Endodermal cell (in vitro differentiated cells): ENCODE measurements at regions not wholly inside any gene's neighbourhood (a gene's known extent, or its start where the extent isn't known, plus 50 kb on each side); places are given as distances from the start of the nearest gene placed in this dataset.

Experiments
- DNase-seq: peaks from one replicate; pipeline ENCODE4 v3.0.0-alpha.2; 2017
- H3K27ac ChIP-seq: 2 replicates; pipeline ENCODE4 v1.5.1; 2013; ENCODE audit warnings: mild to moderate bottlenecking, low read depth, low read length, moderate library complexity
- H3K27me3 ChIP-seq: 2 replicates; pipeline ENCODE4 v1.6.1; 2013; ENCODE audit warnings: mild to moderate bottlenecking, low read length, moderate library complexity; ENCODE audit not compliant: insufficient read depth, control insufficient read depth, poor library complexity, severe bottlenecking
- H3K36me3 ChIP-seq: 2 replicates; pipeline ENCODE4 v1.7.0; 2013; ENCODE audit warnings: mild to moderate bottlenecking, low read length, moderate library complexity; ENCODE audit not compliant: control insufficient read depth, insufficient read depth
- H3K4me1 ChIP-seq: one replicate; pipeline ENCODE4 v1.7.0; 2013; ENCODE audit warnings: low read length; ENCODE audit not compliant: control insufficient read depth, insufficient read depth
- H3K4me3 ChIP-seq: 2 replicates; pipeline ENCODE4 v1.5.1; 2013; ENCODE audit warnings: mild to moderate bottlenecking, low read length, moderate library complexity
- H3K9ac ChIP-seq: 2 replicates; pipeline ENCODE4 v1.6.1; 2013; ENCODE audit warnings: mild to moderate bottlenecking, low read length, moderate library complexity; ENCODE audit not compliant: poor library complexity, severe bottlenecking; ENCODE audit errors: extremely low read depth
- H3K9me3 ChIP-seq: 2 replicates; pipeline ENCODE4 v1.6.1; 2013; ENCODE audit warnings: mild to moderate bottlenecking, low read length, moderate library complexity; ENCODE audit not compliant: control insufficient read depth
- H3K27ac Mint-ChIP-seq: 2 replicates; pipeline ENCODE4 v1.8.0; 2020; ENCODE audit warnings: mixed read lengths
- H3K27me3 Mint-ChIP-seq: 2 replicates; pipeline ENCODE4 v1.8.0; 2021; ENCODE audit warnings: mild to moderate bottlenecking, mixed read lengths; ENCODE audit not compliant: insufficient read depth
- H3K36me3 Mint-ChIP-seq: 2 replicates; pipeline ENCODE4 v1.8.0; 2020; ENCODE audit warnings: low read depth, mixed read lengths
- H3K4me1 Mint-ChIP-seq: 2 replicates; pipeline ENCODE4 v1.8.0; 2020; ENCODE audit warnings: mixed read lengths
- H3K4me3 Mint-ChIP-seq: 2 replicates; pipeline ENCODE4 v1.8.0; 2020; ENCODE audit warnings: mild to moderate bottlenecking, moderate library complexity, mixed read lengths
- H3K9me3 Mint-ChIP-seq: 2 replicates; pipeline ENCODE4 v1.8.0; 2020; ENCODE audit warnings: mild to moderate bottlenecking, mixed read lengths
- CTCF ChIP-seq: fragments of 200-600 bp; sonication (generic); conservative IDR thresholded peaks from 2 replicates; pipeline ENCODE4 v1.5.0; 2021; ENCODE audit warnings: antibody characterized with exemption, mild to moderate bottlenecking
- WGBS, 2 experiments: methylation state at CpG; one replicate each; pipeline versions ENCODE4 v1.1.5 to v1.1.7; 2013; ENCODE audit warnings: missing lambda C conversion rate in 2 of 2, mixed read lengths in 1 of 2; ENCODE audit not compliant: insufficient coverage in 1 of 2, insufficient read length in 1 of 2; 5-methylcytosine and 5-hydroxymethylcytosine counted together

GRCh38 chr3:103009609-103010008 lies 574.8 kb downstream of the ZPLD1 start:
- Mint-ChIP-seq H3K27ac (no peak overlapping the region), H3K36me3 (no peaks in the 10 kb centered on the region), H3K4me1 (no peaks in the 10 kb centered on the region), H3K27me3 (no peaks in the 10 kb centered on the region), H3K4me3 (no peak overlapping the region), H3K9me3 (no peaks in the 10 kb centered on the region)
- DNase-seq: no peak
- H3K9ac ChIP-seq: no peak overlapping the region
- no peak for TF ChIP-seq CTCF
- no peaks in the 10 kb centered on the region for H3K4me1 ChIP-seq
- no peaks in the 10 kb centered on the region for H3K36me3 ChIP-seq
- no peak overlapping the region for H3K27ac ChIP-seq
- H3K4me3 ChIP-seq: no peak overlapping the region
- no peaks in the 10 kb centered on the region for H3K9me3 ChIP-seq
- no peaks in the 10 kb centered on the region for H3K27me3 ChIP-seq

- Histone ChIP-seq H3K9ac (no peak overlapping the region), H3K27me3 (no peaks in the 10 kb centered on the region), H3K4me1 (no peaks in the 10 kb centered on the region), H3K27ac (no peak overlapping the region), H3K4me3 (no peak overlapping the region), H3K36me3 (no peaks in the 10 kb centered on the region), H3K9me3 (no peaks in the 10 kb centered on the region)
- Mint-ChIP-seq H3K36me3 (no peaks in the 10 kb centered on the region), H3K9me3 (no peaks in the 10 kb centered on the region), H3K27me3 (no peaks in the 10 kb centered on the region), H3K4me3 (no peak overlapping the region), H3K27ac (no peak overlapping the region), H3K4me1 (no peaks in the 10 kb centered on the region)
- TF ChIP-seq CTCF: no peak
- no peak for DNase-seq
These were observed 591.1 kb downstream of the ZPLD1 start for GRCh38 chr3:103025880-103026279.

- 87% methylated on average over 2 of the region's 2 CpGs; no CpG with 5 or more reads in 1 of the 2 experiments for WGBS, 2 experiments
- no peaks in the 10 kb centered on the region for H3K9me3 ChIP-seq
- no peak overlapping the region for H3K27ac Mint-ChIP-seq
- no peaks in the 10 kb centered on the region for H3K36me3 Mint-ChIP-seq
- H3K27me3 Mint-ChIP-seq: no peaks in the 10 kb centered on the region
- no peak overlapping the region for H3K4me3 Mint-ChIP-seq
- no peaks in the 10 kb centered on the region for H3K9me3 Mint-ChIP-seq
- no peak overlapping the region for H3K27ac ChIP-seq
- H3K9ac ChIP-seq: no peak overlapping the region
- TF ChIP-seq CTCF: no peak
- DNase-seq: no peak
- no peaks in the 10 kb centered on the region for H3K27me3 ChIP-seq
- no peaks in the 10 kb centered on the region for H3K36me3 ChIP-seq
- H3K4me1 Mint-ChIP-seq: no peaks in the 10 kb centered on the region
- no peaks in the 10 kb centered on the region for H3K4me1 ChIP-seq
- H3K4me3 ChIP-seq: no peak overlapping the region
These were observed 599.0 kb downstream of the ZPLD1 start for GRCh38 chr3:103033841-103034240.
